ENCODE measurements at regions not wholly inside any gene's neighbourhood (a gene's known extent, or its start where the extent isn't known, plus 50 kb on each side); places are given as distances from the start of the nearest gene placed in this dataset.

DNA sequence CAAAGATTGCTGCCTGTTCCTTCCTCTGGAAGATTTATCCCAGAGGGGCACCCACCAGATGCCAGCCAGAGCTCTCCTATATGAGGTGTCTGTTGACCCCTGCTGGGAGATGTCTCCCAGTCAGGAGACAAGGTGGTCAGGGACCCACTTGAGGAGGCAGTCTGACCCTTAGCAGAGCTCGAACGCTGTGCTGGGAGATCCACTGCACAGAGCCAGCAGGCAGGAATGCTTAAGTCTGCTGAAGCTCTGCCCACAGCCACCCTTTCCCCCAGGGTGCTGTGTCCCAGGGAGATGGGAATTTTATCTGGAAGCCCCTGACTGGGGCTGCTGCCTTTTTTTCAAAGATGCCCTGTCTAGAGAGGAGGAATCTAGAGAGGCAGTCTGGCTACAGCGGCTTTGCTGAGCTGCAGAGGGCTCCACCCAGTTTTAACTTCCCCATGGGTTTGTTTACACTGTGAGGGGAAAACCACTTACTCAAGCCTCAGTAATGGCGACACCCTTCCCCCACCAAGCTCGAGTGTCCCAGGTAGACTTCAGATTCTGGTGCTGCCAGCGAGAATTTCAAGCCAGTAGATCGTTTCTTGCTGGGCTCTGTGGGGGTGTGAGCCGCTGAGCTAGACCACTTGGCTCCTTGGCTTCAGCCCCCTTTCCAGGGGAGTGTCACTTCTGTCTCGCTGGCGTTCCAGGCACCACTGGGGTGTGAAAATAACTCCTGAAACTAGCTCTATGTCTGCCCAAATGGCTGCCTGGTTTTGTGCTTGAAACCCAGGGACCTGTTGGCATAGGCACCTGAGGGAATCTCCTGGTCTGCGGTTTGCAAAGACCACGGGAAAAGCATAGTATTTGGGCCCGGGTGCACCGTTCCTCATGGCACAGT is 51.1 kb upstream of the PDC start:
- no peak for TF ChIP-seq POLR2AphosphoS5 (IDR thresholded peaks at IDR 0.05; ENCODE audit: insufficient read depth, low read depth, low read length)
- no peak for TF ChIP-seq EZH2 (IDR thresholded peaks at IDR 0.05; ENCODE audit: borderline replicate concordance, low read depth, low read length, severe bottlenecking)
- TF ChIP-seq, protein P1, sequence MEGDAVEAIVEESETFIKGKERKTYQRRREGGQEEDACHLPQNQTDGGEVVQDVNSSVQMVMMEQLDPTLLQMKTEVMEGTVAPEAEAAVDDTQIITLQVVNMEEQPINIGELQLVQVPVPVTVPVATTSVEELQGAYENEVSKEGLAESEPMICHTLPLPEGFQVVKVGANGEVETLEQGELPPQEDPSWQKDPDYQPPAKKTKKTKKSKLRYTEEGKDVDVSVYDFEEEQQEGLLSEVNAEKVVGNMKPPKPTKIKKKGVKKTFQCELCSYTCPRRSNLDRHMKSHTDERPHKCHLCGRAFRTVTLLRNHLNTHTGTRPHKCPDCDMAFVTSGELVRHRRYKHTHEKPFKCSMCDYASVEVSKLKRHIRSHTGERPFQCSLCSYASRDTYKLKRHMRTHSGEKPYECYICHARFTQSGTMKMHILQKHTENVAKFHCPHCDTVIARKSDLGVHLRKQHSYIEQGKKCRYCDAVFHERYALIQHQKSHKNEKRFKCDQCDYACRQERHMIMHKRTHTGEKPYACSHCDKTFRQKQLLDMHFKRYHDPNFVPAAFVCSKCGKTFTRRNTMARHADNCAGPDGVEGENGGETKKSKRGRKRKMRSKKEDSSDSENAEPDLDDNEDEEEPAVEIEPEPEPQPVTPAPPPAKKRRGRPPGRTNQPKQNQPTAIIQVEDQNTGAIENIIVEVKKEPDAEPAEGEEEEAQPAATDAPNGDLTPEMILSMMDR (IDR thresholded peaks at IDR 0.05; ENCODE audit: extremely low read depth in 1 of 2, insufficient read depth in 1 of 2, low read depth in 1 of 2, low read length in 2 of 2): no peak
- no peak for TF ChIP-seq POLR2A (IDR thresholded peaks at IDR 0.05; ENCODE audit: low read depth, low read length)
- no peak for TF ChIP-seq FOS (IDR thresholded peaks at IDR 0.05; ENCODE audit: borderline replicate concordance, insufficient read depth, low read length)
